ENCODE measurements at regions not wholly inside any gene's neighbourhood (a gene's known extent, or its start where the extent isn't known, plus 50 kb on each side); places are given as distances from the start of the nearest gene placed in this dataset.

DNA sequence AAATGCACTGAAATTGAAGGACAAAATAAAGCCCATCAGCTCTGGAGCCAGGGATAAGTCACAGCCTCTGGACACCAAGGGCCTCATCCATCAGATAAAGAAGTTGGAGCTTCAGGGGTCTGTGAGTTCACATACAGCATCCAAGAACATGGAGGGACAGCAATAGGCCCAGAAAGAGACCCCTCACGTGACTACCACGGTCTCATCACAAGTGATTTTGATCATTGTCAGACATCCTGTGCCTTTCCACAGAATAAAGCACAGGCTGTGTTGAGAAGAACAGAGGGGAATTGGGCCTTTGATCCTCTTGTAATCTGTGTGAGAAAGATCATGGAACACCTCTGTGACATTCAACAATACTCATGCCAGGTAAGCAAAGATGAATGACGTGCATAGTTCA, 65.2 kb upstream of the CTAGE1 start:
- no peaks in the 10 kb centered on the region for H3K4me1 ChIP-seq
- 74 to 80% methylated on average over 3 of the region's 3 CpGs for WGBS, 2 donors
- TF ChIP-seq CTCF (IDR thresholded peaks at IDR 0.05) = no peak
- TF ChIP-seq POLR2A (IDR thresholded peaks at IDR 0.05) = no peak

GRCh38 chr18:22483407-22483806, 65.7 kb upstream of the CTAGE1 start:
- 72% methylated on average over 5 of the region's 5 CpGs for WGBS, 2 donors
- intact Hi-C loops (cut with DNase I) = no loop called here
- Histone ChIP-seq H3K4me3 (no peak overlapping the region), H3K27me3 (no peaks in the 10 kb centered on the region), H3K4me1 (no peaks in the 10 kb centered on the region), H3K9me3 (no peaks in the 10 kb centered on the region), H3K27ac (no peak overlapping the region), H3K36me3 (no peaks in the 10 kb centered on the region)
- DNase-seq = no peak
- no peak for TF ChIP-seq CTCF (IDR thresholded peaks at IDR 0.05)
- no peak for TF ChIP-seq POLR2A (IDR thresholded peaks at IDR 0.05)

More for the DNA sequence above, 65.2 kb upstream of the CTAGE1 start:
- Histone ChIP-seq H3K9me3 (no peaks in the 10 kb centered on the region), H3K27ac (no peak overlapping the region), H3K4me3 (no peak overlapping the region), H3K36me3 (no peaks in the 10 kb centered on the region), H3K27me3 (no peaks in the 10 kb centered on the region)
- intact Hi-C loops (cut with DNase I) = no loop called here
- no peak for DNase-seq

- TF ChIP-seq CTCF (IDR thresholded peaks at IDR 0.05) = no peak
- TF ChIP-seq POLR2A (IDR thresholded peaks at IDR 0.05) = no peak
- no peak overlapping the region for H3K27ac ChIP-seq
- WGBS, 2 donors = 93% methylated on average over 2 of the region's 2 CpGs
These were observed 66.8 kb upstream of the CTAGE1 start for GRCh38 chr18:22484471-22484870.

GRCh38 chr18:22485808-22486244, 68.1 kb upstream of the CTAGE1 start:
- no peaks in the 10 kb centered on the region for H3K4me1 ChIP-seq
- H3K27ac ChIP-seq = no peak overlapping the region
- H3K4me3 ChIP-seq = no peak overlapping the region
- 29 to 42% methylated on average over 5 to 6 of the region's 6 CpGs for WGBS, 2 donors
- H3K9me3 ChIP-seq = no peaks in the 10 kb centered on the region
- no peaks in the 10 kb centered on the region for H3K36me3 ChIP-seq
- TF ChIP-seq CTCF (IDR thresholded peaks at IDR 0.05) (no peak), POLR2A (IDR thresholded peaks at IDR 0.05) (no peak)
- H3K27me3 ChIP-seq = no peaks in the 10 kb centered on the region
- intact Hi-C loops (cut with DNase I) = no loop called here
- DNase-seq = no peak

More at GRCh38 chr18:22484471-22484870, 66.8 kb upstream of the CTAGE1 start:
- no peaks in the 10 kb centered on the region for H3K4me1 ChIP-seq
- no peaks in the 10 kb centered on the region for H3K36me3 ChIP-seq
- no peak for DNase-seq
- intact Hi-C loops (cut with DNase I) = no loop called here
- H3K9me3 ChIP-seq = no peaks in the 10 kb centered on the region
- no peak overlapping the region for H3K4me3 ChIP-seq
- no peaks in the 10 kb centered on the region for H3K27me3 ChIP-seq

- 32 to 35% methylated on average over 1 of the region's 1 CpG for WGBS, 2 donors
- Histone ChIP-seq H3K27ac (no peak overlapping the region), H3K9me3 (no peaks in the 10 kb centered on the region), H3K27me3 (no peaks in the 10 kb centered on the region), H3K4me1 (no peaks in the 10 kb centered on the region), H3K36me3 (no peaks in the 10 kb centered on the region), H3K4me3 (no peak overlapping the region)
- no peak for TF ChIP-seq CTCF (IDR thresholded peaks at IDR 0.05)
- TF ChIP-seq POLR2A (IDR thresholded peaks at IDR 0.05) = no peak
- no peak for DNase-seq
- intact Hi-C loops (cut with DNase I) = no loop called here
These were observed 69.0 kb upstream of the CTAGE1 start for GRCh38 chr18:22486667-22487066.

Data from esophagus squamous epithelium (tissue), 5 donors.